ENCODE measurements at regions not wholly inside any gene's neighbourhood (a gene's known extent, or its start where the extent isn't known, plus 50 kb on each side); places are given as distances from the start of the nearest gene placed in this dataset.

- Histone ChIP-seq H3K27ac (no peak overlapping the region), H3K9me3 (no peaks in the 10 kb centered on the region), H3K4me3 (no peak overlapping the region), H3K27me3 (no peaks in the 10 kb centered on the region), H3K4me1 (peaks cover 0 to 31% of the 10 kb centered on the region in 2 donors), H3K36me3 (no peaks in the 10 kb centered on the region)
- no peak for DNase-seq (ENCODE audit: low spot score)
- TF ChIP-seq CTCF (IDR thresholded peaks at IDR 0.05) = no peak
These were observed 107.6 kb downstream of the TSEN15 start for GRCh38 chr1:184158896-184159681.

GRCh38 chr1:184160236-184160635, 108.7 kb downstream of the TSEN15 start:
- no peaks in the 10 kb centered on the region for H3K36me3 ChIP-seq
- H3K27ac ChIP-seq = peak overlapping the region in 1 of 2 donors; percentile 54
- peaks cover 0 to 37% of the 10 kb centered on the region in 2 donors for H3K4me1 ChIP-seq
- no peak for DNase-seq (ENCODE audit: low spot score)
- no peaks in the 10 kb centered on the region for H3K9me3 ChIP-seq
- no peak for TF ChIP-seq CTCF (IDR thresholded peaks at IDR 0.05)
- H3K27me3 ChIP-seq = no peaks in the 10 kb centered on the region
- no peak overlapping the region for H3K4me3 ChIP-seq

GRCh38 chr1:184161071-184161698, 109.7 kb downstream of the TSEN15 start:
- Histone ChIP-seq H3K9me3 (no peaks in the 10 kb centered on the region), H3K27me3 (no peaks in the 10 kb centered on the region), H3K36me3 (no peaks in the 10 kb centered on the region), H3K27ac (peak overlapping the region; percentile 36 to 54), H3K4me1 (peaks cover 0 to 37% of the 10 kb centered on the region in 2 donors), H3K4me3 (no peak overlapping the region)
- peak; percentile 66 for DNase-seq (ENCODE audit: low spot score)
- no peak for TF ChIP-seq CTCF (IDR thresholded peaks at IDR 0.05)

- peaks cover 0 to 37% of the 10 kb centered on the region in 2 donors for H3K4me1 ChIP-seq
- H3K4me3 ChIP-seq = no peak overlapping the region
- no peak for DNase-seq (ENCODE audit: low spot score)
- no peak overlapping the region for H3K27ac ChIP-seq
- H3K36me3 ChIP-seq = no peaks in the 10 kb centered on the region
- H3K9me3 ChIP-seq = no peaks in the 10 kb centered on the region
- no peak for TF ChIP-seq CTCF (IDR thresholded peaks at IDR 0.05)
- no peaks in the 10 kb centered on the region for H3K27me3 ChIP-seq
These were observed 110.8 kb downstream of the TSEN15 start for GRCh38 chr1:184162281-184162680.

- TF ChIP-seq CTCF (IDR thresholded peaks at IDR 0.05) = no peak
- H3K9me3 ChIP-seq = no peaks in the 10 kb centered on the region
- no peak overlapping the region for H3K27ac ChIP-seq
- DNase-seq (ENCODE audit: low spot score) = no peak
- H3K27me3 ChIP-seq = no peaks in the 10 kb centered on the region
- H3K4me3 ChIP-seq = no peak overlapping the region
- peaks cover 0 to 37% of the 10 kb centered on the region in 2 donors for H3K4me1 ChIP-seq
- no peaks in the 10 kb centered on the region for H3K36me3 ChIP-seq
These were observed 112.3 kb downstream of the TSEN15 start for GRCh38 chr1:184163674-184164465.
